Breast epithelium (tissue), 4 donors: ENCODE measurements at regions not wholly inside any gene's neighbourhood (a gene's known extent, or its start where the extent isn't known, plus 50 kb on each side); places are given as distances from the start of the nearest gene placed in this dataset.

ENCODE experiments used
- DNase-seq, 2 donors: peaks; one replicate each; pipeline ENCODE4 v3.0.0-alpha.2; 2019; ENCODE audit warnings: low spot score in 2 of 2
- H3K27ac ChIP-seq, 2 donors: fragments of 200-600 bp; sonication (generic) in 1 of 2; one replicate each; pipeline ENCODE4 v1.5.1; 2016 to 2019; ENCODE audit warnings: mild to moderate bottlenecking in 1 of 2
- H3K27me3 ChIP-seq, 2 donors: fragments of 200-600 bp; sonication (generic) in 1 of 2; one replicate each; pipeline versions ENCODE4 v1.5.1 to v1.6.0; 2017 to 2019; ENCODE audit warnings: control low read depth in 1 of 2, mild to moderate bottlenecking in 1 of 2
- H3K36me3 ChIP-seq: fragments of 200-600 bp; one replicate; pipeline ENCODE4 v1.5.1; 2019
- H3K4me1 ChIP-seq, 2 donors: fragments of 200-600 bp; sonication (generic); one replicate each; pipeline ENCODE4 v1.5.1; 2016 to 2019; ENCODE audit warnings: control low read depth in 1 of 2
- H3K4me3 ChIP-seq, 3 donors: fragments of 200-600 bp; sonication (generic); 1 replicate in 2 of 3; 2 replicates in 1 of 3; pipeline ENCODE4 v1.5.1; 2016 to 2019; ENCODE audit warnings: mild to moderate bottlenecking in 3 of 3, moderate library complexity in 2 of 3
- H3K9me3 ChIP-seq, 2 donors: fragments of 200-600 bp; sonication (generic) in 1 of 2; one replicate each; pipeline ENCODE4 v1.5.1; 2016 to 2019; ENCODE audit warnings: control low read depth in 1 of 2
- POLR2A ChIP-seq: fragments of 450-650 bp; IDR thresholded peaks from one replicate; pipeline ENCODE4 v1.6.1; 2016; ENCODE audit warnings: antibody characterized with exemption, mild to moderate bottlenecking, moderate library complexity
- POLR2AphosphoS5 ChIP-seq, 3 donors: sonication (generic); formaldehyde crosslinking; IDR thresholded peaks; one replicate each; pipeline ENCODE4 v1.6.1; 2017; ENCODE audit warnings: antibody characterized with exemption in 3 of 3
- intact Hi-C: fragments of 100-400 bp; cut with DNase I; formaldehyde crosslinking; loops from one replicate; pipeline ENCODE4 v1.15.1; 2023; ENCODE audit warnings: low total_unique reads
- TF ChIP-seq, protein P1 (sequence below), 3 donors: fragments of 450-650 bp; IDR thresholded peaks; one replicate each; pipeline ENCODE4 v1.5.1; 2016 to 2017; ENCODE audit warnings: antibody characterized with exemption in 3 of 3, mild to moderate bottlenecking in 3 of 3, moderate library complexity in 3 of 3

DNA sequence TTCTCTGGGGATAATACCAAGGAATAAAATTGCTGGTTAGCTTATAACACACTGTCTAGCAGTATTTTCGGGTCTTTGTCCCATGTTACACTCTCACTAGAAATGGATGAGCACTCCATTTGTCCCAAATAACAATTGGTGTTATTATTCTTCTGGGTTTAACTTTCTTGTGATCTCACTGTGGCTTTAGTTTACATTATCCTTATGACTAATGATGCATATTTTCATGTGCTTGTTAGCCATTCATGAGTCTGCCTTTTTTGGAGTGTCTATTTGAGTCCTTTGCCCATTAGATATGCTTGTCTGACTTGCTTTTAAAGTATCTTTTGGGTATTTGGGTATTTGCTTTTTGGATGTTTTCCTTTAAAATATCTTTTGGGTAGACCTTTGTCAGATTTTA, 372.9 kb upstream of the TENM3 start:
- intact Hi-C loops: no loop called here
- H3K27me3 ChIP-seq: no peaks in the 10 kb centered on the region
- no peak overlapping the region for H3K27ac ChIP-seq
- DNase-seq: no peak
- no peak overlapping the region for H3K4me3 ChIP-seq
- H3K36me3 ChIP-seq: no peaks in the 10 kb centered on the region
- H3K4me1 ChIP-seq: no peaks in the 10 kb centered on the region
- no peak for TF ChIP-seq POLR2A
- TF ChIP-seq POLR2AphosphoS5 (IDR thresholded peaks at IDR 0.05): no peak
- TF ChIP-seq, protein P1, sequence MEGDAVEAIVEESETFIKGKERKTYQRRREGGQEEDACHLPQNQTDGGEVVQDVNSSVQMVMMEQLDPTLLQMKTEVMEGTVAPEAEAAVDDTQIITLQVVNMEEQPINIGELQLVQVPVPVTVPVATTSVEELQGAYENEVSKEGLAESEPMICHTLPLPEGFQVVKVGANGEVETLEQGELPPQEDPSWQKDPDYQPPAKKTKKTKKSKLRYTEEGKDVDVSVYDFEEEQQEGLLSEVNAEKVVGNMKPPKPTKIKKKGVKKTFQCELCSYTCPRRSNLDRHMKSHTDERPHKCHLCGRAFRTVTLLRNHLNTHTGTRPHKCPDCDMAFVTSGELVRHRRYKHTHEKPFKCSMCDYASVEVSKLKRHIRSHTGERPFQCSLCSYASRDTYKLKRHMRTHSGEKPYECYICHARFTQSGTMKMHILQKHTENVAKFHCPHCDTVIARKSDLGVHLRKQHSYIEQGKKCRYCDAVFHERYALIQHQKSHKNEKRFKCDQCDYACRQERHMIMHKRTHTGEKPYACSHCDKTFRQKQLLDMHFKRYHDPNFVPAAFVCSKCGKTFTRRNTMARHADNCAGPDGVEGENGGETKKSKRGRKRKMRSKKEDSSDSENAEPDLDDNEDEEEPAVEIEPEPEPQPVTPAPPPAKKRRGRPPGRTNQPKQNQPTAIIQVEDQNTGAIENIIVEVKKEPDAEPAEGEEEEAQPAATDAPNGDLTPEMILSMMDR (IDR thresholded peaks at IDR 0.05): no peak
- no peaks in the 10 kb centered on the region for H3K9me3 ChIP-seq

DNA sequence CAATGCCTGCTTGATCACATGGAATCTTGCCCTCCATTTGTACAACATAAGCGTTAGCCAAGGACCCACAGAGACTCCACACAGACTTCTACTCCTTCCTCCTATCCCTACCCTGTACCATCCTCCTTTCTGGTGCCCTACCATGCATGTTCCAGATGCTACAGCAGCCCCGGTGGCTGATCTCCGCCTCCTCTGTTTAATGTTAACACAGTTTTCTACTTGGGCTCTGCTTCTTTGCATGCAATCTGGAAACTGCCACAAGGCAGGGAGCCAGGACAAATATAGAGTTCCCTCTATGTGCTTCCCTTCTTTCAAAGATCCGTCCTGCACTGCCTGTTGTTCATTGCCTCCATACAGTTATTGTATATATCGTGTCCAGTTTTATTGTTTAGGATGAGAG, 368.6 kb upstream of the TENM3 start:
- H3K4me3 ChIP-seq: no peak overlapping the region
- no peak for DNase-seq
- H3K9me3 ChIP-seq: no peaks in the 10 kb centered on the region
- no peak overlapping the region for H3K27ac ChIP-seq
- H3K27me3 ChIP-seq: no peaks in the 10 kb centered on the region
- TF ChIP-seq POLR2A: no peak
- TF ChIP-seq, protein P1 (IDR thresholded peaks at IDR 0.05): no peak
- no peak for TF ChIP-seq POLR2AphosphoS5 (IDR thresholded peaks at IDR 0.05)
- intact Hi-C loops: no loop called here
- no peaks in the 10 kb centered on the region for H3K36me3 ChIP-seq
- H3K4me1 ChIP-seq: no peaks in the 10 kb centered on the region

DNA sequence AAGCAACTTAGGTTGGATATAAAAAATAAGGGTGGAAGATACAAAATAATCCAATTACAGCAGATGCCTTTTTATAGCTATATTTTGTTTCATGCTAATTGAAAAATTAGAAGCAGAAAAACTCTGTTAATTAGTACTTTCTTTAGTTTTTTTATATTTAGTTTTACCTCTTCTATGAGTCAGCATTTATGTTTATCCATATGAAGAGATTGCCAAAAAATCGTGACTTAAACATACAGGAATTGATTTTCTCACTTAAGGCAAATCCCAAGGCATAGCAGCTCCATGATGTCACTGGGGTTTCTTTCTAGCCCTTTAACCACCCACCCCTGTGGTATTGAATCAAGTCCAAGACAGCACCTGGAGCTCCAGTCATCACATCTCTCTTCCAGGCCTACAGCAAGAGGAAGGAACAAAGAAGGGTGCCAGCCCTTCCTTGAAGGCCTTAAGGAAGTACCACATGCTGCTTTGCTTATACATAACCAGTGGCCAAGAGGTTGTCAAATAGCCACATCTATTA, 365.8 kb upstream of the TENM3 start:
- intact Hi-C loops: no loop called here
- no peak for DNase-seq
- no peak overlapping the region for H3K27ac ChIP-seq
- no peaks in the 10 kb centered on the region for H3K4me1 ChIP-seq
- no peaks in the 10 kb centered on the region for H3K27me3 ChIP-seq
- no peaks in the 10 kb centered on the region for H3K9me3 ChIP-seq
- no peaks in the 10 kb centered on the region for H3K36me3 ChIP-seq
- no peak for TF ChIP-seq POLR2A
- TF ChIP-seq, protein P1 (IDR thresholded peaks at IDR 0.05): no peak
- TF ChIP-seq POLR2AphosphoS5 (IDR thresholded peaks at IDR 0.05): no peak
- H3K4me3 ChIP-seq: no peak overlapping the region

DNA sequence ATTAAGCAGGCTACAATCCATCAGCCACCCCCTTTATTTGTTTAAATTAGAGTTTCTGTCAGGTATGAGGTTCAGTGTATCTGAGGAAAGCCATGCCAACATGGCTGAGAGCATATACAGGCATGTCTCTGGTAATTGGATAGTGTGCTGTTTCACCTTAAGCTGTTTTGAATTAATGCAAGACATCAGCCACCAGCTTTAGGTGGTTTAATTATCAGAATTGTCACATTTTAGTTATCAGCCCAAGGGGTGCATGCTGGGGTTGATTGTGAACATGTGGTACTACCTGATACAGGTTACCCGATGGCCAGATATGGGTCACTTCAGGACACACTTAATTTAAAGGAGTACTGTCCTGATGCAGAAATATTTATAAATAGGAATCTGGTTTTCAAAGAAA, 353.2 kb upstream of the TENM3 start:
- TF ChIP-seq POLR2AphosphoS5 (IDR thresholded peaks at IDR 0.05) (no peak), POLR2A (no peak)
- TF ChIP-seq, protein P1 (IDR thresholded peaks at IDR 0.05): no peak
- Histone ChIP-seq H3K36me3 (no peaks in the 10 kb centered on the region), H3K4me3 (no peak overlapping the region), H3K4me1 (no peaks in the 10 kb centered on the region), H3K27ac (no peak overlapping the region), H3K9me3 (no peaks in the 10 kb centered on the region), H3K27me3 (no peaks in the 10 kb centered on the region)
- no peak for DNase-seq
- intact Hi-C loops: no loop called here

DNA sequence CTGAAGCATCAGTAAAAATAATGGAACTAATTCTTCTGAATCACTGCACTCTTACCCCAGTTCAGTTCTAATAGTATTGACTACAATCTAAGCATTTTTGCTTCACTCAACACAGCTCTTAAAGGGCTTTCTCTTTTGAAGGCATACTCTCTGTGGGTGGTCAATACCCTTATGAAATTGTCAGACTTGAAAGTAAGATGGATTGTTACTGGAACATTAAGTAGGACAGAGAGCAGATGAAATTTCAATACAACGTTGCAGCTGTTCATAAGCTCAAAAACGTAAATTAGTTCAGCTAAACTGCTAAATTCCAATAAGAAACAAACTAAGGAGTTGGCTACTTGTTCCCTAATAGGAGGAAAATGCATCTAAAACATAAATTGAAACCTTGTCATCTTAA, 352.3 kb upstream of the TENM3 start:
- no peaks in the 10 kb centered on the region for H3K27me3 ChIP-seq
- no peak for DNase-seq

More for the DNA sequence above, 352.3 kb upstream of the TENM3 start:
- intact Hi-C loops: no loop called here
- H3K4me1 ChIP-seq: no peaks in the 10 kb centered on the region
- no peaks in the 10 kb centered on the region for H3K36me3 ChIP-seq
- no peak overlapping the region for H3K4me3 ChIP-seq
- H3K9me3 ChIP-seq: no peaks in the 10 kb centered on the region
- TF ChIP-seq POLR2A: no peak
- TF ChIP-seq, protein P1 (IDR thresholded peaks at IDR 0.05): no peak
- TF ChIP-seq POLR2AphosphoS5 (IDR thresholded peaks at IDR 0.05): no peak
- no peak overlapping the region for H3K27ac ChIP-seq
